ENCODE measurements at regions not wholly inside any gene's neighbourhood (a gene's known extent, or its start where the extent isn't known, plus 50 kb on each side); places are given as distances from the start of the nearest gene placed in this dataset.

DNA sequence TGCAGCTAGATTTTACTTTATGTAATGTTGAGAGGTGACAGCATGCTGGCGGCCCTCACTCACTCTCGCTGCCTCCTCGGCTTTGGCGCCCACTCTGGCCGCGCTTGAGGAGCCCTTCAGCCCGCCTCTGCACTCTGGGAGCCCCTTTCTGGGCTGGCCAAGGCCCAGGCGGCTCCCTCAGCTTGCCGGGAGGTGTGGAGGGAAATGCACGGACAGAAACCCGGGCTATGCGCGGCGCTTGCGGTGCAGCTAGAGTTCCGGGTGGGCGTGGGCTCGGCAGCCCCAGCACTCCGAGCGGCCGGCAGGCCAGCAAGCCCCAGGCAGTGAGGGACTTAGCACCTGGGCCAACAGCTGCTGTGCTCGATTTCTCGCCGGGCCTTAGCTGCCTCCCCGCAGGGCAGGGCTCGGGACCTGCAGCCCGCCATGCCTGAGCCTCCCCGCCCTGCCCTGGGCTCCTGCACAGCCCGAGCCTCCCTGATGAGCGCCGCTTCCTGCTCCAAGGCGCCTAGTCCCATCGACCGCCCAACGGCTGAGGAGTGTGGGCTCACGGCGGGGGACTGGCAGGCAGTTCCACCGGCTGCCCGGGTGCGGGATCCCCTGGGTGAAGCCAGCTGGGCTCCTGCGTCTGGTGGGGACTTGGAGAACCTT lies 128.7 kb downstream of the GASK1B start:
- no peak for DNase-seq (ENCODE audit: low read depth)
- no peak overlapping the region for H3K4me3 ChIP-seq (replicated peaks; ENCODE audit: low read depth, low read length)
- TF ChIP-seq, protein P1, sequence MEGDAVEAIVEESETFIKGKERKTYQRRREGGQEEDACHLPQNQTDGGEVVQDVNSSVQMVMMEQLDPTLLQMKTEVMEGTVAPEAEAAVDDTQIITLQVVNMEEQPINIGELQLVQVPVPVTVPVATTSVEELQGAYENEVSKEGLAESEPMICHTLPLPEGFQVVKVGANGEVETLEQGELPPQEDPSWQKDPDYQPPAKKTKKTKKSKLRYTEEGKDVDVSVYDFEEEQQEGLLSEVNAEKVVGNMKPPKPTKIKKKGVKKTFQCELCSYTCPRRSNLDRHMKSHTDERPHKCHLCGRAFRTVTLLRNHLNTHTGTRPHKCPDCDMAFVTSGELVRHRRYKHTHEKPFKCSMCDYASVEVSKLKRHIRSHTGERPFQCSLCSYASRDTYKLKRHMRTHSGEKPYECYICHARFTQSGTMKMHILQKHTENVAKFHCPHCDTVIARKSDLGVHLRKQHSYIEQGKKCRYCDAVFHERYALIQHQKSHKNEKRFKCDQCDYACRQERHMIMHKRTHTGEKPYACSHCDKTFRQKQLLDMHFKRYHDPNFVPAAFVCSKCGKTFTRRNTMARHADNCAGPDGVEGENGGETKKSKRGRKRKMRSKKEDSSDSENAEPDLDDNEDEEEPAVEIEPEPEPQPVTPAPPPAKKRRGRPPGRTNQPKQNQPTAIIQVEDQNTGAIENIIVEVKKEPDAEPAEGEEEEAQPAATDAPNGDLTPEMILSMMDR (IDR thresholded peaks at IDR 0.05; ENCODE audit: low read length, missing control alignments) = no peak

DNA sequence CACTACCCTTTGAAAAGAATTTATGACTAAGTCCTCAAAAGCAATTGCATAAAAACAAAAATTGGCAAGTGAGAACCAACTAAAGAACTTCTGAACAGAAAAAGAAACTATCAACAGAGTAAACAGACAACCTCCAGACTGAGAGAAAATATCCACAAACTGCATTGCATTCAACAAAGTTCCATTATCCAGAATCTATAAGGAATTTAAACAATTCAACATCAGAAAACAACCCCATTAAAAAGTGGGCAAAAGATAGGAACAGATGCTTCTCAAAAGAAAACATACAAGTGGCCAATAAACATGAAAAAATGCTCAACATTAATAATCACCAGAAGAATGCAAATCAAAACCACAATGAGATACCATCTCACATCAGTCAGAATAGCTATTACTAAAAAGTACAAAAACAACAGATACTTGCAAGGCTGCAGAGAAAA lies 130.2 kb downstream of the GASK1B start:
- TF ChIP-seq, protein P1 (IDR thresholded peaks at IDR 0.05; ENCODE audit: low read length, missing control alignments) = no peak
- no peak overlapping the region for H3K4me3 ChIP-seq (replicated peaks; ENCODE audit: low read depth, low read length)
- DNase-seq (ENCODE audit: low read depth) = peak; percentile 60

DNA sequence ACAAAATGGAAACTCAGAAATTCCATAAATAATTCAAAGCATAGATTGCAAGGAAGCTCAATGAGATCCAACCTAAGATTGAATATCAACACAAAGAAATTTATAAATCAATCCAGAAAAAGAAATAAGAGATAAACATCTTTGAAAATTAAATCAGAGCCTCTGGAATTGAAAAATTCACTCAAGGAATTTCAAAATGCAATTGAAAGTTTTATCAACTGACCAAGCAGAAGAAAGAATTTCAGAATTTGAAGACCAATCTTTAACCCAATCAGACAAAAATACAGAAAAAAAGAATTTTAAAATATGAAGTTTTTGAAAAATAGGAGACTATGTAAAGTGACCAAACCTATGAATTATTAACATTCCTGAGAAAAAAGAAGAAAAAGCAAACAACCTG lies 134.1 kb downstream of the GASK1B start:
- no peak for DNase-seq (ENCODE audit: low read depth)
- TF ChIP-seq, protein P1 (IDR thresholded peaks at IDR 0.05; ENCODE audit: low read length, missing control alignments) = no peak
- no peak overlapping the region for H3K4me3 ChIP-seq (replicated peaks; ENCODE audit: low read depth, low read length)

DNA sequence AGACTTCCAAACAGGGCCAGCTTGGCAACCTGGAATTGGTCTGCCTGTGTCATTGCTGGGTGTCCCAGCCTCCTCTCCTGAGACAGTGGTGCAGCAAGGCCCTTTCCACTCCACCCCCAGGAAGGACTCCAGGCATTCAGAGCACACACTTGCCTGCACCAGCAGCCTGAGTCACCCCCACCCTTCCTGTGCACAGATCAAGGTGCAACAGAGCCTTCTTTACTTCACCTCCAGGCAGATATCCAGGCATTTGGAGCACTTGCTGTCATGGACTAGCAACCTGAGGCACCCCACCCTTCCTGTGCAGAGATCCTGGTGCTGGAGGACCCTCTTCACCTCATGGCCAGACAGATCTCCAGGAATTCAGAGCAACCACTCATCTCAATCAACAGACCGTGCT lies 135.8 kb downstream of the GASK1B start:
- DNase-seq (ENCODE audit: low read depth) = no peak

DNA sequence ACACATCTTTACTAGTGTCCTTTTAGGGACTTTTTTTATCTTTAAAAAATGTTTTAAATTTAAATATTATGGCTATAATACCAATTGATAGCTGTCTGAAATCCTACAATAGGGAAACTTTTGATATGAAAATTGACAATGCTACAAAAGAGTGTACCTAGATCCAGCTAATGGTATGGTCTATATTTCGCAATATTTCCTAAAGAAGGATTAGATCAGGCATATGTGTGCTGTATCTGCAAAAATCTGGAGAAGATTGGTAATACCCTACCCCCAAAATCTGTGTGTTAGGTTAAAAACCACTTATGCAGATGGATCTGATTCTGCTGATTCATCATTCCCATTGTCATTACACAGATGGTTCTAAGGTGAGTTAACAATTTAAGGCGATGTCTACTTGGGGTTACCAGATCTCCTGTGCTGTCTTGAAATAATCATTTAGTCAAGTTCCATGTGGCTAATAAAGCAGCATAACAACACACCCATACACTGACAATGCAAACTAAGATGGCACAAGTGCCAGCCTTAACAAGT lies 137.1 kb downstream of the GASK1B start:
- DNase-seq (ENCODE audit: low read depth) = no peak

More for the DNA sequence above, 135.8 kb downstream of the GASK1B start:
- H3K4me3 ChIP-seq (replicated peaks; ENCODE audit: low read depth, low read length) = no peak overlapping the region
- TF ChIP-seq, protein P1 (IDR thresholded peaks at IDR 0.05; ENCODE audit: low read length, missing control alignments) = no peak

DNA sequence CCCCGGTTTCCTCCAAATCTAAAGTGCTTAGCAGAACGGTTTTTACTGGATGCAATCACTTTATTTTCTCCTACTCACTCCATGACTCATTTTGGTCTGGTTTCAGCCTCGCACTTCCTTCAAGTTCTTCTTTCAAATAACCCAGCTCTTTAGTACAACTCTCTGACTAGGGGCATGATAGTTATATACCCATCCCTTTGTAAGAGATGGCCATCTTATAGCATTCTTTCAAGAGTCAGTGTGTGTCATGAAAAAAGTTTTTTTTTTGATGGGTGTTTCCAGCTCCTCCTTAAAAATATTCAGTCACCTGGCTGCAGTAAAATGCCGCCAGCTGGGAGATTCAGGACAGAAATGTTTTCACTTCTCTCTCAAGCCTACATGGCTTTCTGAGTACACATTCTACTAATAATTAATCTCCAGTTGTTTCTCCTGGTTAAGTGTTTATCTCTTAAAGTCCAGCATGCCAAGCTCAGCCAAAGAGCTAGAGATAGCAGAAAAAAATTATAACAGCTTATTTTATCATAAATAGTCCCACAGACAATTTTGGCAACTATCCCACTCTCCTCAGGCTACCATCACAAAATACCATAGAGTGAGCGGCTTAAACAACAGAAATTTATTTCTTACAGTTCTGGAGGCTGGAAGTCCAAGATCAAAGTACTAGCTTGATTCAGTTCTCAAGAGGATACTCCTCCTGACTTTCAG lies 139.3 kb downstream of the GASK1B start:
- peak; percentile 77 for DNase-seq (ENCODE audit: low read depth)
- no peak overlapping the region for H3K4me3 ChIP-seq (replicated peaks; ENCODE audit: low read depth, low read length)
- TF ChIP-seq, protein P1 (IDR thresholded peaks at IDR 0.05; ENCODE audit: low read length, missing control alignments) = no peak

More for the DNA sequence above, 137.1 kb downstream of the GASK1B start:
- TF ChIP-seq, protein P1 (IDR thresholded peaks at IDR 0.05; ENCODE audit: low read length, missing control alignments) = no peak
- H3K4me3 ChIP-seq (replicated peaks; ENCODE audit: low read depth, low read length) = no peak overlapping the region

Data from fibroblast of pulmonary artery (primary cell).